Esophagus muscularis mucosa (tissue), 4 donors: ENCODE measurements at regions not wholly inside any gene's neighbourhood (a gene's known extent, or its start where the extent isn't known, plus 50 kb on each side); places are given as distances from the start of the nearest gene placed in this dataset.
A peak's percentile ranks its signal among the peaks of the same experiment; 100 is the strongest.

Experiments used
- DNase-seq: peaks from one replicate; pipeline ENCODE4 v3.0.0-alpha.2; 2017; ENCODE audit errors: extremely low spot score
- H3K27ac ChIP-seq, 4 donors: fragments of 200-600 bp; sonication (generic); replicated peaks in 1 of 4; 1 replicate in 3 of 4; 2 replicates in 1 of 4; pipeline ENCODE4 v1.5.1; 2016 to 2019; ENCODE audit warnings: mild to moderate bottlenecking in 1 of 4
- H3K27me3 ChIP-seq, 4 donors: fragments of 200-600 bp; sonication (generic); one replicate each; pipeline versions ENCODE4 v1.5.1 to v1.6.0; 2016 to 2019
- H3K36me3 ChIP-seq, 4 donors: fragments of 200-600 bp; sonication (generic); one replicate each; pipeline ENCODE4 v1.5.1; 2016 to 2019
- H3K4me1 ChIP-seq, 4 donors: fragments of 200-600 bp; sonication (generic); one replicate each; pipeline ENCODE4 v1.5.1; 2016 to 2019
- H3K4me3 ChIP-seq, 4 donors: fragments of 200-600 bp; sonication (generic); 1 replicate in 2 of 4; 2 replicates in 2 of 4; pipeline ENCODE4 v1.5.1; 2016 to 2019; ENCODE audit warnings: mild to moderate bottlenecking in 4 of 4, moderate library complexity in 1 of 4
- H3K9me3 ChIP-seq, 4 donors: fragments of 200-600 bp; sonication (generic); 1 replicate in 3 of 4; 2 replicates in 1 of 4; pipeline ENCODE4 v1.5.1; 2016 to 2019
- CTCF ChIP-seq, 3 experiments: fragments of 200-600 bp in 2 of 3; fragments of 450-650 bp in 1 of 3; sonication (generic) in 2 of 3; IDR thresholded peaks; one replicate each; pipeline ENCODE4 v1.5.1; 2017 to 2019; ENCODE audit warnings: antibody characterized with exemption in 3 of 3, mild to moderate bottlenecking in 2 of 3, moderate library complexity in 1 of 3
- EP300 ChIP-seq: sonication (generic); formaldehyde crosslinking; IDR thresholded peaks from one replicate; pipeline ENCODE4 v1.6.1; 2017; ENCODE audit warnings: antibody characterized with exemption
- POLR2A ChIP-seq: fragments of 450-650 bp; IDR thresholded peaks from one replicate; pipeline ENCODE4 v1.6.1; 2017; ENCODE audit warnings: antibody characterized with exemption, moderate library complexity, mild to moderate bottlenecking, low read depth
- POLR2AphosphoS5 ChIP-seq, 2 donors: sonication (generic); formaldehyde crosslinking; IDR thresholded peaks; one replicate each; pipeline ENCODE4 v1.6.1; 2017; ENCODE audit warnings: antibody characterized with exemption in 2 of 2
- WGBS: methylation state at CpG from one replicate; pipeline ENCODE4 v1.1.5; 2018; 5-methylcytosine and 5-hydroxymethylcytosine counted together
- intact Hi-C: fragments of 100-400 bp; cut with DNase I; formaldehyde crosslinking; loops from one replicate; pipeline ENCODE4 v1.15.1; 2023

DNA sequence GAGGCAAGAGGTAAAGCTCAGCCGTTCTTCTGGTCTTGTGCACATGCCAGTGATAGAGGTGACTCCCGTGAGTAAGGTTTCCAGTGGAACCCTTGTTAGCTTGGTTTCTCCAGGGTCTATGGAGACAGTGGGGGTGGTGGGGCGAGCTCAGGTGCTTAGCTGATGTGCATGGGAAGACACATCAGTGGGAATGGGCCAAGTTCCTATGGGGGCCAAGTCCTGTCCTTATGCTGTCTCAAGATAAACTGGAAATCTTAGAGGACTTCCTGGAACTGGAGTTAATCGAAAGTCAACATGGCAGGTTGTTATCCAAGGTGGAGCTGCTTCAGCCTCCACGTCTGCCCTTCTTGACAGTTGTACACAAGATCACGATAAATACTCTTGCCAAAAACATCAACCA lies 130.1 kb upstream of the TMEM18 start:
- TF ChIP-seq EP300 (no peak), CTCF (IDR thresholded peaks at IDR 0.05) (no peak), POLR2A (no peak), POLR2AphosphoS5 (IDR thresholded peaks at IDR 0.05) (no peak)
- Histone ChIP-seq H3K4me1 (no peaks in the 10 kb centered on the region), H3K27me3 (no peaks in the 10 kb centered on the region), H3K9me3 (no peaks in the 10 kb centered on the region), H3K27ac (no peak overlapping the region), H3K4me3 (no peak overlapping the region), H3K36me3 (no peaks in the 10 kb centered on the region)
- 94% methylated on average over 4 of the region's 6 CpGs for whole genome bisulfite sequencing
- peak; percentile 55 for DNase-seq
- intact Hi-C loops = no loop called here

- WGBS = 77% methylated on average over 5 of the region's 5 CpGs
- no peak overlapping the region for H3K4me3 ChIP-seq
Observed at GRCh38 chr2:805664-806063, 128.5 kb upstream of the TMEM18 start.

GRCh38 chr2:797993-798392 lies 120.8 kb upstream of the TMEM18 start:
- no peak overlapping the region for H3K27ac ChIP-seq
- DNase-seq = peak; percentile 90
- H3K9me3 ChIP-seq = no peaks in the 10 kb centered on the region
- H3K36me3 ChIP-seq = no peaks in the 10 kb centered on the region
- H3K4me3 ChIP-seq = no peak overlapping the region
- intact Hi-C loops = no loop called here
- peaks cover 0 to 5% (median 0%) of the 10 kb centered on the region in 4 donors for H3K4me1 ChIP-seq
- WGBS = 74% methylated on average over 6 of the region's 6 CpGs
- TF ChIP-seq POLR2A (no peak), EP300 (no peak), POLR2AphosphoS5 (IDR thresholded peaks at IDR 0.05) (no peak), CTCF (IDR thresholded peaks at IDR 0.05) (no peak)
- no peaks in the 10 kb centered on the region for H3K27me3 ChIP-seq

More at GRCh38 chr2:805664-806063, 128.5 kb upstream of the TMEM18 start:
- no peaks in the 10 kb centered on the region for H3K36me3 ChIP-seq
- no peaks in the 10 kb centered on the region for H3K27me3 ChIP-seq
- intact Hi-C loops = no loop called here
- DNase-seq = peak; percentile 80
- no peaks in the 10 kb centered on the region for H3K4me1 ChIP-seq
- no peak overlapping the region for H3K27ac ChIP-seq
- no peaks in the 10 kb centered on the region for H3K9me3 ChIP-seq
- no peak for TF ChIP-seq POLR2AphosphoS5 (IDR thresholded peaks at IDR 0.05)
- TF ChIP-seq EP300 = no peak
- TF ChIP-seq POLR2A = no peak
- no peak for TF ChIP-seq CTCF (IDR thresholded peaks at IDR 0.05)

DNA sequence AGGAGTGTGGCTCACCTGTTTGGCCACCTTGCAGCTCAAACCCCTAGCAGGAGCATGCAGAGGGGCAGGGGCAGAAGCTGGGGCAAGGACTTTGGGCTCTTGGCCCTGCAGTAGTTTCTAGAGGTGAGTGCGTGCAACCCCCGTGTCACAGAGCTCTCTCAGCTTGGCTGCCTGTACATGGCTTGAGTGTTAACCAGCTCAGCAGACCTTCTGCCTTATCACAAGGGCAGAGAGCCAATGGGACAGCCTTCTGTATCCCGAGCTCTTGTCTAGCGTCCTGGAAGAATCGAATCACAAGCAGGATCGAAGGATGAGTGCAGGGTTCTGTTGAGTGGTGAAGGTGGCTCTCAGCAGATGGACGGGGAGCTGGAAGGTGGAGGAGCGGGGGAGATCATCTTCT lies 120.3 kb upstream of the TMEM18 start:
- Histone ChIP-seq H3K4me3 (no peak overlapping the region), H3K36me3 (no peaks in the 10 kb centered on the region), H3K27ac (no peak overlapping the region), H3K9me3 (no peaks in the 10 kb centered on the region), H3K27me3 (no peaks in the 10 kb centered on the region), H3K4me1 (peaks cover 0 to 5% (median 0%) of the 10 kb centered on the region in 4 donors)
- 87% methylated on average over 5 of the region's 8 CpGs for WGBS
- TF ChIP-seq EP300 (no peak), CTCF (IDR thresholded peaks at IDR 0.05) (no peak), POLR2AphosphoS5 (IDR thresholded peaks at IDR 0.05) (no peak)
- intact Hi-C loops = no loop called here
- no peak for DNase-seq

DNA sequence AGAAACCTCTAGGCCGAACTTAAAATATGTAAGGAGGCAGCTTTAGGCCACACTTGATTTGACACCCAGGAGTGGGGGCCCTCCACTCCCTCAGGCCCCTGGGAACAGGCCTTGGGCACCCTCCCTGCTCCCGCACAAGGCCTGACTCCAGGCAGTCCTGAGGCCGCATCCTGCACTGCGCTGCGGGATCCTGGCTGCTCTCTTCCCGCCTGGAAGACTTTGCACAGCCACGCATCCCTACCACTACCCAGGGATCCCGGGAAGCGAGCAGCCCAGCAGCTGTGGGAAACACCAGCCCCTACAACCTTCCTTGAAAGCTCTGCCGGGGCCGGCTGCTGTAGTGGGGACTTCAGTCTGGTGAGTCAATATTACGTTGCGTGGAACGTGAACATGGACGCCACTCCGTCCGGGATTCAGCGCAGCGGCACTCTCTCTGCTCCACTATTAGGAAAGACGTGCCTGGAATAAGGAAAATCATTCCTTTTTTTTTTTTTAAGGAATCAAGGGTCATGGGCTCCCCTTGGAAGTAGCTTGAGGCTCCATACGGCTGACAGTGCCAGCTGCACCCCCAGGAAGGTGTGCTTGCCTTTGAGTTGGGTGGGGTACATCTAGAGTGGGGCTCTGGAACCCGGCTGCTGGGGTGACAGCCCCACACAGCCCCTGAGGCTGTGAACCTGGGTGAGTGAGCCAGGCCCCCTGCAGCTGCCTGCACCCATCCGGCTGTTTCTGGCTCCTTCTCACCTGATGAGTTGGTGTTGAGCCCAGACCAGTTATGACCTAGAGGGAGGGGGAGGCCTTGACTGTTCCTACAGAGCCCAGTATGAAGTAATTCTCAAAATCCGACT lies 119.2 kb upstream of the TMEM18 start:
- DNase-seq = peak; percentile 70
- WGBS = 92% methylated on average over 23 of the region's 24 CpGs
- H3K4me3 ChIP-seq = no peak overlapping the region
- intact Hi-C loops = no loop called here
- H3K36me3 ChIP-seq = no peaks in the 10 kb centered on the region
- H3K27ac ChIP-seq = no peak overlapping the region
- TF ChIP-seq CTCF (IDR thresholded peaks at IDR 0.05) = no peak
- no peak for TF ChIP-seq EP300
- TF ChIP-seq POLR2A = no peak
- TF ChIP-seq POLR2AphosphoS5 (IDR thresholded peaks at IDR 0.05) = no peak
- H3K4me1 ChIP-seq = peaks cover 0 to 5% (median 0%) of the 10 kb centered on the region in 4 donors
- H3K27me3 ChIP-seq = no peaks in the 10 kb centered on the region
- H3K9me3 ChIP-seq = no peaks in the 10 kb centered on the region
